ENCODE measurements at regions not wholly inside any gene's neighbourhood (a gene's known extent, or its start where the extent isn't known, plus 50 kb on each side); places are given as distances from the start of the nearest gene placed in this dataset.

GRCh38 chr6:82095091-82095490 is 152.5 kb downstream of the IBTK start:
- Histone ChIP-seq H3K27ac (no peak overlapping the region), H3F3A (ENCODE audit: low read depth) (no peaks in the 10 kb centered on the region), H2AFZ (replicated peaks) (no peak overlapping the region), H3K4me1 (no peaks in the 10 kb centered on the region), H3K27me3 (no peaks in the 10 kb centered on the region), H3K36me3 (no peaks in the 10 kb centered on the region), H3K79me2 (ENCODE audit: low read depth) (no peaks in the 10 kb centered on the region), H3K4me3 (no peak overlapping the region), H3K9ac (no peak overlapping the region), H3K9me3 (ENCODE audit: low read depth) (no peaks in the 10 kb centered on the region), H3K4me2 (no peak overlapping the region), H4K20me1 (ENCODE audit: low read depth) (no peaks in the 10 kb centered on the region)
- Mint-ChIP-seq H3K27ac (no peak overlapping the region), H3K36me3 (no peaks in the 10 kb centered on the region), H3K4me3 (no peak overlapping the region), H3K27me3 (ENCODE audit: insufficient read depth, low read depth) (peaks cover 3% of the 10 kb centered on the region), H3K9me3 (peaks cover 3% of the 10 kb centered on the region), H3K4me1 (no peaks in the 10 kb centered on the region)
- TF ChIP-seq EZH2 (IDR thresholded peaks at IDR 0.05), result no peak
- no peak for TF ChIP-seq CTCF (IDR thresholded peaks at IDR 0.05)
- TF ChIP-seq EZH2phosphoT487 (IDR thresholded peaks at IDR 0.05), result no peak
- DNase-seq (ENCODE audit: low spot score), result no peak

GRCh38 chr6:82094166-82094806 is 153.3 kb downstream of the IBTK start:
- Histone ChIP-seq H3K36me3 (no peaks in the 10 kb centered on the region), H3K27ac (no peak overlapping the region), H3K27me3 (no peaks in the 10 kb centered on the region), H4K20me1 (ENCODE audit: low read depth) (no peaks in the 10 kb centered on the region), H2AFZ (replicated peaks) (no peak overlapping the region), H3K4me3 (no peak overlapping the region), H3K9me3 (ENCODE audit: low read depth) (no peaks in the 10 kb centered on the region), H3K79me2 (ENCODE audit: low read depth) (no peaks in the 10 kb centered on the region), H3K9ac (no peak overlapping the region), H3K4me1 (peaks cover 3% of the 10 kb centered on the region), H3F3A (ENCODE audit: low read depth) (no peaks in the 10 kb centered on the region), H3K4me2 (no peak overlapping the region)
- H3K27ac Mint-ChIP-seq, result no peak overlapping the region
- TF ChIP-seq CTCF (IDR thresholded peaks at IDR 0.05) (no peak), EZH2phosphoT487 (IDR thresholded peaks at IDR 0.05) (no peak), EZH2 (IDR thresholded peaks at IDR 0.05) (no peak)
- H3K27me3 Mint-ChIP-seq (ENCODE audit: insufficient read depth, low read depth), result peaks cover 3% of the 10 kb centered on the region
- H3K4me1 Mint-ChIP-seq, result no peaks in the 10 kb centered on the region
- H3K36me3 Mint-ChIP-seq, result no peaks in the 10 kb centered on the region
- H3K4me3 Mint-ChIP-seq, result no peak overlapping the region
- DNase-seq (ENCODE audit: low spot score), result no peak
- no peaks in the 10 kb centered on the region for H3K9me3 Mint-ChIP-seq

GRCh38 chr6:82088978-82089771 is 158.4 kb downstream of the IBTK start:
- Histone ChIP-seq H3K9ac (no peak overlapping the region), H3F3A (ENCODE audit: low read depth) (no peaks in the 10 kb centered on the region), H3K4me1 (peaks cover 10% of the 10 kb centered on the region), H2AFZ (replicated peaks) (peak overlapping the region; percentile 13), H3K27ac (no peak overlapping the region), H3K4me2 (no peak overlapping the region), H3K79me2 (ENCODE audit: low read depth) (no peaks in the 10 kb centered on the region), H3K4me3 (no peak overlapping the region), H3K9me3 (ENCODE audit: low read depth) (no peaks in the 10 kb centered on the region), H4K20me1 (ENCODE audit: low read depth) (no peaks in the 10 kb centered on the region), H3K36me3 (no peaks in the 10 kb centered on the region), H3K27me3 (no peaks in the 10 kb centered on the region)
- Mint-ChIP-seq H3K27me3 (ENCODE audit: insufficient read depth, low read depth) (peaks cover 3% of the 10 kb centered on the region), H3K9me3 (no peaks in the 10 kb centered on the region), H3K27ac (no peak overlapping the region), H3K4me1 (no peaks in the 10 kb centered on the region), H3K36me3 (no peaks in the 10 kb centered on the region), H3K4me3 (no peak overlapping the region)
- peak; percentile 7 for DNase-seq (ENCODE audit: low spot score)
- TF ChIP-seq EZH2 (IDR thresholded peaks at IDR 0.05), result no peak
- TF ChIP-seq EZH2phosphoT487 (IDR thresholded peaks at IDR 0.05), result no peak
- TF ChIP-seq CTCF (IDR thresholded peaks at IDR 0.05), result no peak

Measured in neural progenitor cell (in vitro differentiated cells).